ENCODE measurements at regions not wholly inside any gene's neighbourhood (a gene's known extent, or its start where the extent isn't known, plus 50 kb on each side); places are given as distances from the start of the nearest gene placed in this dataset.

DNA sequence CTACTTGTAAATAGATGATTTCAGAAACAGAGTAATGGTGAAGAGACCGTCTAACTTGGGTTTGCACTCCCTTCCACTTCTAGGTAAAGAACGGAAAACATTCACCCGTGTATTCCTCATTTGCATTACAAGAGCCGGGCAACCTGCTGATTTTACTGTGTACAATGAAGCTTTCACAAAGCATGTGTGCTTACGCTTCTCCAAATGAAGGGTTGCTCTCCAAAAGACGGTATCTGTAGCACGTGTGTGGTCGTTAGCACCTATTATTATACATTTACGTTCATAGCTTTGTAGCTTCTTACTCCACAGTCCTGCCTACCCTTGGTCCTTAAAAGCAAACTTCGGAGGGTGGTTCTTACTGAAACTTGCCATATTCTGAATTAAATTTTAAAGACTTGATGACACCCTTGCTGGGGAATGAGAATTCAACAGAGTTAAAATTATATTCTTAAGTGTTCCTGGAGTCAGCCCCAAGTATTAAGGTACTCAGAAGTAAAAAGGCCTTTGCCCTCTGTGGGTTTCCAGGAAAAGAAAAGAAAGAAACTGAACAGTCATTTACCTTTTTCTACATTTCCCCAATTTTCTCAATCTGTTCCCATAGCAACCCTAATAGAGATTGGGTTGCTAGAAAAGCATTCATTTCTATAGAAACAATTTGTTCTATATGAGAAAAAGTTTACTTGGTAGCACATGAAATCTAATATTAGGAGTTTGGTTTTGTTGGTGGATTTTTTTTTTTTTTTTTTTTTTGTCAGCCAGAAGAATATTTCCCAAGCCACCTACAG lies 61.9 kb upstream of the KCNG1 start:
- peaks cover 5% of the 10 kb centered on the region; the same call in 1 of the 3 replicates for H3K4me1 ChIP-seq
- CTCF ChIA-PET = interaction anchor here (0.7 to 1.2 kb wide), 4 partner anchors 125 to 539 kb away, joined by 3 to 4 read pairs (median 3); no protein-coding TSS in a partner anchor
- no peaks in the 10 kb centered on the region for H3K9me3 ChIP-seq
- TF ChIP-seq TFCP2L1 (CRISPR knock-in tag; IDR thresholded peaks at IDR 0.05) (no peak), ZC3H11A (IDR thresholded peaks at IDR 0.05) (no peak), HEYL (CRISPR knock-in tag; IDR thresholded peaks at IDR 0.05) (no peak), EHMT2 (IDR thresholded peaks at IDR 0.05; ENCODE audit: low read depth) (no peak), NFE2L2 (conservative IDR thresholded peaks at IDR 0.05; ENCODE audit: low read length) (no peak), RAD21 (conservative IDR thresholded peaks at IDR 0.05 in 1 of 2, IDR thresholded peaks at IDR 0.05 in 1 of 2) (no peak), POLR2A (IDR thresholded peaks at IDR 0.05; ENCODE audit: low read length) (no peak), HOXB5 (CRISPR knock-in tag; IDR thresholded peaks at IDR 0.05) (no peak), ZNF302 (CRISPR knock-in tag; IDR thresholded peaks at IDR 0.05) (no peak), MYC (IDR thresholded peaks at IDR 0.05; ENCODE audit: borderline replicate concordance, low read length) (no peak), EP300 (IDR thresholded peaks at IDR 0.05) (no peak), FOSL2 (IDR thresholded peaks at IDR 0.05) (no peak), FOSL2 (CRISPR knock-in tag; IDR thresholded peaks at IDR 0.05) (no peak), CEBPB (IDR thresholded peaks at IDR 0.05) (no peak), NR3C1 (IDR thresholded peaks at IDR 0.05) (no peak), TP53 (CRISPR knock-in tag; IDR thresholded peaks at IDR 0.05) (no peak), SREBF2 (IDR thresholded peaks at IDR 0.05) (no peak)
- TF ChIP-seq, protein P1, sequence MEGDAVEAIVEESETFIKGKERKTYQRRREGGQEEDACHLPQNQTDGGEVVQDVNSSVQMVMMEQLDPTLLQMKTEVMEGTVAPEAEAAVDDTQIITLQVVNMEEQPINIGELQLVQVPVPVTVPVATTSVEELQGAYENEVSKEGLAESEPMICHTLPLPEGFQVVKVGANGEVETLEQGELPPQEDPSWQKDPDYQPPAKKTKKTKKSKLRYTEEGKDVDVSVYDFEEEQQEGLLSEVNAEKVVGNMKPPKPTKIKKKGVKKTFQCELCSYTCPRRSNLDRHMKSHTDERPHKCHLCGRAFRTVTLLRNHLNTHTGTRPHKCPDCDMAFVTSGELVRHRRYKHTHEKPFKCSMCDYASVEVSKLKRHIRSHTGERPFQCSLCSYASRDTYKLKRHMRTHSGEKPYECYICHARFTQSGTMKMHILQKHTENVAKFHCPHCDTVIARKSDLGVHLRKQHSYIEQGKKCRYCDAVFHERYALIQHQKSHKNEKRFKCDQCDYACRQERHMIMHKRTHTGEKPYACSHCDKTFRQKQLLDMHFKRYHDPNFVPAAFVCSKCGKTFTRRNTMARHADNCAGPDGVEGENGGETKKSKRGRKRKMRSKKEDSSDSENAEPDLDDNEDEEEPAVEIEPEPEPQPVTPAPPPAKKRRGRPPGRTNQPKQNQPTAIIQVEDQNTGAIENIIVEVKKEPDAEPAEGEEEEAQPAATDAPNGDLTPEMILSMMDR (IDR thresholded peaks at IDR 0.05) = no peak
- TF ChIP-seq, protein P2, sequence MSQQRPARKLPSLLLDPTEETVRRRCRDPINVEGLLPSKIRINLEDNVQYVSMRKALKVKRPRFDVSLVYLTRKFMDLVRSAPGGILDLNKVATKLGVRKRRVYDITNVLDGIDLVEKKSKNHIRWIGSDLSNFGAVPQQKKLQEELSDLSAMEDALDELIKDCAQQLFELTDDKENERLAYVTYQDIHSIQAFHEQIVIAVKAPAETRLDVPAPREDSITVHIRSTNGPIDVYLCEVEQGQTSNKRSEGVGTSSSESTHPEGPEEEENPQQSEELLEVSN (IDR thresholded peaks at IDR 0.05; ENCODE audit: borderline replicate concordance, low read depth) = no peak
- TF ChIP-seq, protein P3, sequence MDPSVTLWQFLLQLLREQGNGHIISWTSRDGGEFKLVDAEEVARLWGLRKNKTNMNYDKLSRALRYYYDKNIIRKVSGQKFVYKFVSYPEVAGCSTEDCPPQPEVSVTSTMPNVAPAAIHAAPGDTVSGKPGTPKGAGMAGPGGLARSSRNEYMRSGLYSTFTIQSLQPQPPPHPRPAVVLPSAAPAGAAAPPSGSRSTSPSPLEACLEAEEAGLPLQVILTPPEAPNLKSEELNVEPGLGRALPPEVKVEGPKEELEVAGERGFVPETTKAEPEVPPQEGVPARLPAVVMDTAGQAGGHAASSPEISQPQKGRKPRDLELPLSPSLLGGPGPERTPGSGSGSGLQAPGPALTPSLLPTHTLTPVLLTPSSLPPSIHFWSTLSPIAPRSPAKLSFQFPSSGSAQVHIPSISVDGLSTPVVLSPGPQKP (IDR thresholded peaks at IDR 0.05; ENCODE audit: low read depth, low read length) = no peak
- H3K27ac ChIP-seq = no peak overlapping the region
- 54% methylated on average over 10 of the region's 10 CpGs for WGBS (ENCODE audit: missing lambda C conversion rate)
- FAIRE-seq = no peak
- H3K4me3 ChIP-seq = no peak overlapping the region
- POLR2A ChIA-PET = no interaction called here
- H3K4me2 ChIP-seq = no peak overlapping the region
- DNase-seq (ENCODE audit: low read depth in 1 of 2, low spot score in 1 of 2) = no peak
- no peak for ATAC-seq

DNA sequence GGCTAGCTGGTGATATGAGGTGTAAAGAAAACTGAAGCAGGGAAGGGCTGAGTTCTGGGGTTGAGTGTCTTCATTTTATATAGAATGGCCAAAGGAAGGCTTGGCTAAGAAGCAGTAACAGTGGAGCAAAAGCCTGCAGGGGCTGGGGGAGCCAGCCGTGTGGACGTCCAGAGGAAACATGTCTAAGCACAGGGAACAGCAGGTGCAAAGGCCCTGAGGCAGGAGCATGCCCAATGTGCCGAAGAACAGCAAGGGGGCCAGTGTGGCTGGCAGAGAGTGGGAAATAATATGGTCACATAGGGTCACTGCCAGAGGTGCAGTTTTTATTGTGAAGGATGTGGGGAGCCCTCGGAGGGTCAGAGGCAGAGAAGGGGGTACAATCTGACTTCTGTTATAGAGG lies 60.5 kb upstream of the KCNG1 start:
- no peaks in the 10 kb centered on the region for H3K9me3 ChIP-seq
- H3K4me2 ChIP-seq = no peak overlapping the region
- ATAC-seq (no peak), FAIRE-seq (no peak), DNase-seq (ENCODE audit: low read depth in 1 of 2, low spot score in 1 of 2) (no peak)
- WGBS (ENCODE audit: missing lambda C conversion rate) = 6% methylated on average over 4 of the region's 4 CpGs
- ChIA-PET CTCF (no interaction called here), POLR2A (no interaction called here)
- peaks cover 5% of the 10 kb centered on the region; the same call in 1 of the 3 replicates for H3K4me1 ChIP-seq
- no peak overlapping the region for H3K4me3 ChIP-seq
- H3K27ac ChIP-seq = no peak overlapping the region
- no peak for TF ChIP-seq TP53 (CRISPR knock-in tag; IDR thresholded peaks at IDR 0.05)
- no peak for TF ChIP-seq KDM1A (IDR thresholded peaks at IDR 0.05; ENCODE audit: low read depth)
- no peak for TF ChIP-seq HOXA7 (CRISPR knock-in tag; IDR thresholded peaks at IDR 0.05)
- no peak for TF ChIP-seq BHLHE40 (IDR thresholded peaks at IDR 0.05; ENCODE audit: low read depth, low read length)
- TF ChIP-seq CBX2 (IDR thresholded peaks at IDR 0.05; ENCODE audit: borderline replicate concordance, low read depth) = no peak
- TF ChIP-seq ZNF302 (CRISPR knock-in tag; IDR thresholded peaks at IDR 0.05) = no peak
- no peak for TF ChIP-seq MYC (IDR thresholded peaks at IDR 0.05; ENCODE audit: borderline replicate concordance, low read length)
- TF ChIP-seq, protein P2 (IDR thresholded peaks at IDR 0.05; ENCODE audit: borderline replicate concordance, low read depth) = no peak
- no peak for TF ChIP-seq FOSB (CRISPR knock-in tag; IDR thresholded peaks at IDR 0.05)
- no peak for TF ChIP-seq HOXB5 (CRISPR knock-in tag; IDR thresholded peaks at IDR 0.05)
- no peak for TF ChIP-seq CHD4 (IDR thresholded peaks at IDR 0.05; ENCODE audit: borderline replicate concordance)
- TF ChIP-seq FOXS1 (CRISPR knock-in tag; IDR thresholded peaks at IDR 0.05) = no peak
- TF ChIP-seq SMC3 (IDR thresholded peaks at IDR 0.05) = no peak
- no peak for TF ChIP-seq CBX8 (IDR thresholded peaks at IDR 0.05)
- TF ChIP-seq, protein P4, sequence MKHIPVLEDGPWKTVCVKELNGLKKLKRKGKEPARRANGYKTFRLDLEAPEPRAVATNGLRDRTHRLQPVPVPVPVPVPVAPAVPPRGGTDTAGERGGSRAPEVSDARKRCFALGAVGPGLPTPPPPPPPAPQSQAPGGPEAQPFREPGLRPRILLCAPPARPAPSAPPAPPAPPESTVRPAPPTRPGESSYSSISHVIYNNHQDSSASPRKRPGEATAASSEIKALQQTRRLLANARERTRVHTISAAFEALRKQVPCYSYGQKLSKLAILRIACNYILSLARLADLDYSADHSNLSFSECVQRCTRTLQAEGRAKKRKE (CRISPR knock-in tag; IDR thresholded peaks at IDR 0.05; ENCODE audit: low read depth) = no peak
- TF ChIP-seq, protein P5, sequence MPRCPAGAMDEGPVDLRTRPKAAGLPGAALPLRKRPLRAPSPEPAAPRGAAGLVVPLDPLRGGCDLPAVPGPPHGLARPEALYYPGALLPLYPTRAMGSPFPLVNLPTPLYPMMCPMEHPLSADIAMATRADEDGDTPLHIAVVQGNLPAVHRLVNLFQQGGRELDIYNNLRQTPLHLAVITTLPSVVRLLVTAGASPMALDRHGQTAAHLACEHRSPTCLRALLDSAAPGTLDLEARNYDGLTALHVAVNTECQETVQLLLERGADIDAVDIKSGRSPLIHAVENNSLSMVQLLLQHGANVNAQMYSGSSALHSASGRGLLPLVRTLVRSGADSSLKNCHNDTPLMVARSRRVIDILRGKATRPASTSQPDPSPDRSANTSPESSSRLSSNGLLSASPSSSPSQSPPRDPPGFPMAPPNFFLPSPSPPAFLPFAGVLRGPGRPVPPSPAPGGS (IDR thresholded peaks at IDR 0.05) = no peak
- TF ChIP-seq, protein P3 (IDR thresholded peaks at IDR 0.05; ENCODE audit: low read depth, low read length) = no peak
